Breast epithelium (tissue), 4 donors: ENCODE measurements at regions not wholly inside any gene's neighbourhood (a gene's known extent, or its start where the extent isn't known, plus 50 kb on each side); places are given as distances from the start of the nearest gene placed in this dataset.

Experiments used
- DNase-seq, 2 donors: peaks; one replicate each; pipeline ENCODE4 v3.0.0-alpha.2; 2019; ENCODE audit warnings: low spot score in 2 of 2
- H3K27ac ChIP-seq, 2 donors: fragments of 200-600 bp; sonication (generic) in 1 of 2; one replicate each; pipeline ENCODE4 v1.5.1; 2016 to 2019; ENCODE audit warnings: mild to moderate bottlenecking in 1 of 2
- H3K27me3 ChIP-seq, 2 donors: fragments of 200-600 bp; sonication (generic) in 1 of 2; one replicate each; pipeline versions ENCODE4 v1.5.1 to v1.6.0; 2017 to 2019; ENCODE audit warnings: control low read depth in 1 of 2, mild to moderate bottlenecking in 1 of 2
- H3K36me3 ChIP-seq: fragments of 200-600 bp; one replicate; pipeline ENCODE4 v1.5.1; 2019
- H3K4me1 ChIP-seq, 2 donors: fragments of 200-600 bp; sonication (generic); one replicate each; pipeline ENCODE4 v1.5.1; 2016 to 2019; ENCODE audit warnings: control low read depth in 1 of 2
- H3K4me3 ChIP-seq, 3 donors: fragments of 200-600 bp; sonication (generic); 1 replicate in 2 of 3; 2 replicates in 1 of 3; pipeline ENCODE4 v1.5.1; 2016 to 2019; ENCODE audit warnings: mild to moderate bottlenecking in 3 of 3, moderate library complexity in 2 of 3
- H3K9me3 ChIP-seq, 2 donors: fragments of 200-600 bp; sonication (generic) in 1 of 2; one replicate each; pipeline ENCODE4 v1.5.1; 2016 to 2019; ENCODE audit warnings: control low read depth in 1 of 2
- CTCF ChIP-seq, 3 donors: fragments of 450-650 bp; IDR thresholded peaks; one replicate each; pipeline ENCODE4 v1.5.1; 2016 to 2017; ENCODE audit warnings: antibody characterized with exemption in 3 of 3, mild to moderate bottlenecking in 3 of 3, moderate library complexity in 3 of 3
- POLR2A ChIP-seq: fragments of 450-650 bp; IDR thresholded peaks from one replicate; pipeline ENCODE4 v1.6.1; 2016; ENCODE audit warnings: antibody characterized with exemption, mild to moderate bottlenecking, moderate library complexity
- POLR2AphosphoS5 ChIP-seq, 3 donors: sonication (generic); formaldehyde crosslinking; IDR thresholded peaks; one replicate each; pipeline ENCODE4 v1.6.1; 2017; ENCODE audit warnings: antibody characterized with exemption in 3 of 3
- intact Hi-C: fragments of 100-400 bp; cut with DNase I; formaldehyde crosslinking; loops from one replicate; pipeline ENCODE4 v1.15.1; 2023; ENCODE audit warnings: low total_unique reads

DNA sequence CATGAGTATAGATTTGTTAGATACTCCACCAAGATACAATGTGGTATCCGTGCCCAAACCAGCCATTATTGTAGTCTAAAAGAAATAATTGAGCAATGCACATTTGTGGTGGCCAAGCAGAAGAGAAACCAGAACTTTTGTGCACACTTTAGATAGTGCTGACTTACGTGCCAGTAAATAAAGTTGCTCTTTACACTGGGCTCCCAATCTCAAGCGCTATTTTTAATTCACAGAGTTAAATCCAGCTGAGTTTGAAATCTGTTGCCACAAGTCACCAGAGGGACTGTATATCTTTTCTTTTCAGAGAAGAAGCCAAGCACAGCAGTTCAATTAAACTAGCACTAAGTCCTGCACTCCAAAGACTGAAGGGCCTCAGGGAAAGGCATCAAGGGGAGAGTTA, 680.4 kb downstream of the TDRD15 start:
- TF ChIP-seq CTCF (IDR thresholded peaks at IDR 0.05) (no peak), POLR2AphosphoS5 (IDR thresholded peaks at IDR 0.05) (no peak), POLR2A (no peak)
- H3K27ac ChIP-seq: no peak overlapping the region
- intact Hi-C loops: no loop called here

DNA sequence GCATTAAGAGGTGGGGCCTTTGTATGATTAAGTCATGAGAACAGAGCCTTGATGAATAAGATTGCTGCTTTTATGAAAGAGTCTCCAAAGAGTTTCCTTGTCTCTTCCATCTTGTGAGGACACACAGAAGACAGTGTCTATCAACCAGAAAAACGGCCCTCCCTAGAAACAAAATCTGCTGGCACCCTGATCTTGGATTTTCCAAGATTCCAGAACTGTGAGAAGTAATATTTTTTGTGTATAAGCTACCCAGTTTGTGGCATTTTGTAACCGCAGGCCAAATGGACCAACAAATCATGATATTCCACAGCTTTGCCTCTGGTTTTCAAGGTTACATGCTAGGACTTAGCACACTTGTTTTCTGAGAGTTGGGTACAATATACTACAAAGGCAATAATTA, 687.8 kb downstream of the TDRD15 start:
- H3K27me3 ChIP-seq: no peaks in the 10 kb centered on the region
- intact Hi-C loops: no loop called here
- no peak overlapping the region for H3K27ac ChIP-seq
- H3K4me3 ChIP-seq: no peak overlapping the region
- H3K36me3 ChIP-seq: no peaks in the 10 kb centered on the region
- no peak for DNase-seq
- H3K9me3 ChIP-seq: no peaks in the 10 kb centered on the region
- no peaks in the 10 kb centered on the region for H3K4me1 ChIP-seq
- no peak for TF ChIP-seq POLR2A
- TF ChIP-seq CTCF (IDR thresholded peaks at IDR 0.05): no peak
- no peak for TF ChIP-seq POLR2AphosphoS5 (IDR thresholded peaks at IDR 0.05)

More for the DNA sequence above, 680.4 kb downstream of the TDRD15 start:
- H3K36me3 ChIP-seq: no peaks in the 10 kb centered on the region
- no peaks in the 10 kb centered on the region for H3K4me1 ChIP-seq
- no peaks in the 10 kb centered on the region for H3K9me3 ChIP-seq
- H3K27me3 ChIP-seq: no peaks in the 10 kb centered on the region
- DNase-seq: no peak
- H3K4me3 ChIP-seq: no peak overlapping the region

GRCh38 chr2:21812766-21813165, 689.0 kb downstream of the TDRD15 start:
- Histone ChIP-seq H3K4me1 (no peaks in the 10 kb centered on the region), H3K4me3 (no peak overlapping the region), H3K27ac (no peak overlapping the region), H3K9me3 (no peaks in the 10 kb centered on the region), H3K36me3 (no peaks in the 10 kb centered on the region), H3K27me3 (no peaks in the 10 kb centered on the region)
- no peak for DNase-seq
- TF ChIP-seq POLR2AphosphoS5 (IDR thresholded peaks at IDR 0.05) (no peak), POLR2A (no peak), CTCF (IDR thresholded peaks at IDR 0.05) (no peak)
- intact Hi-C loops: no loop called here

DNA sequence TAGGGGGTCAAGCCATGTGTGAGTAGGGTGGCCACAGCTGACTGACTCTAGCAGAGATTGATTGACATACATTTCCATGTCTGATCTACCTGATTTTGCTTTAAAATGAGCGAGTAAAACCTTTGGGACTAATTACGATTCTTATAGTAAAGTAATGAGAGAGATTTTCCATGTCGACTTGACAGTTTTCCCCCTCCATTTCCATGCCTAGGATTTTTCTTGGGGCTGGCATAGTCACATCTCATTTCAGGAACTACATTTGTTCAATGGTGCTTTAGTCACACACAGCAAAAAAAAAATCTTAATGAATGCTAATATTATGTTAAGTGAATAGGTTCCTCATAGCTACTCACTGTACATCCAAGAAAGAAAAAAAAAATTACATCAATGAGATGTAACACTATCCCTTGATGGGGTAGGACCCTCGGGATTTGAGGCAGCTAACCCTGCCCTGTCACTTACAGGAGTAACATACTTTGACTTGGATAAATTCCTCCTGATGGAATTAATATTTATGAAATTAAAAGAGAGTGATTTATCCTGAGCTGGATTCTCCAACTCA, 690.9 kb downstream of the TDRD15 start:
- no peak for DNase-seq
- no peaks in the 10 kb centered on the region for H3K27me3 ChIP-seq
- intact Hi-C loops: no loop called here
- no peak overlapping the region for H3K4me3 ChIP-seq
- TF ChIP-seq POLR2AphosphoS5 (IDR thresholded peaks at IDR 0.05): no peak
- TF ChIP-seq POLR2A: no peak
- no peak for TF ChIP-seq CTCF (IDR thresholded peaks at IDR 0.05)
- no peaks in the 10 kb centered on the region for H3K36me3 ChIP-seq
- no peaks in the 10 kb centered on the region for H3K9me3 ChIP-seq
- H3K4me1 ChIP-seq: no peaks in the 10 kb centered on the region
- H3K27ac ChIP-seq: no peak overlapping the region

DNA sequence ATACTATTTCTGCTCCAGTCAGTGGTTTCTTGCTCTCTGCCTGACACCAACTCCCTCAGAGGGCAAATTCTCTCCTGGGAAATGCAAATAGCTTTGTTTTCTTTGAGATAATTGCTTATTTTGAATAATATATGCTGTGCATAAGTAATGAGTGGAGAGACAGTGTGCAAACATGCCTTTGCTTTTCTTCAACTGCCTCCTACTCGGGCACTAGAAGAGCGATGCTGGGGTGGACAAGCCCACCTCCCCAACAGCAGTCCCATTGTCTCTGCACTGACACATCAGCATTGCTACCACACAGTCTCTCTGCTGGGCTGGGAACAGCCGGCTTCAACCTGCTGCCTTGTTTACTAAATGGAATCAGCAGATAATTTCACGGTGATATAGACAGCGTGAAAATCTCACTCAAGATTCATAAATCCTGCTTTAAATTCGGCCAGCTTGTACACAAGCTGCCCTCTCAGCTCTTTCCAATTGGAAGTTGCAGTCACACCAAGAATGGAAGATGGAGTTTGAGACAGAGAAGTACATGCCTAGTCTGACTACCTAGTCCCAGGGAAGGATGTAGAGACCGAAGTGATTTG, 694.5 kb downstream of the TDRD15 start:
- no peaks in the 10 kb centered on the region for H3K4me1 ChIP-seq
- H3K27ac ChIP-seq: no peak overlapping the region
- H3K4me3 ChIP-seq: no peak overlapping the region
- H3K27me3 ChIP-seq: no peaks in the 10 kb centered on the region
- no peaks in the 10 kb centered on the region for H3K9me3 ChIP-seq
- no peaks in the 10 kb centered on the region for H3K36me3 ChIP-seq
- intact Hi-C loops: no loop called here
- TF ChIP-seq POLR2AphosphoS5 (IDR thresholded peaks at IDR 0.05) (no peak), CTCF (IDR thresholded peaks at IDR 0.05) (no peak), POLR2A (no peak)
- DNase-seq: no peak
